ENCODE measurements at regions not wholly inside any gene's neighbourhood (a gene's known extent, or its start where the extent isn't known, plus 50 kb on each side); places are given as distances from the start of the nearest gene placed in this dataset.

- in situ Hi-C loops (cut with MboI; ENCODE audit: low pct_unique_long_range_greater_than_20kb, low sequenced_read_pairs, unreplicated experiment): no loop called here
- TF ChIP-seq CTCF (IDR thresholded peaks at IDR 0.05; ENCODE audit: extremely low read depth, insufficient read depth, missing control alignments): no peak
- DNase-seq (ENCODE audit: low spot score): no peak
These were observed 402.9 kb downstream of the ZSWIM6 start for GRCh38 chr5:61734966-61735365.

- no peak for TF ChIP-seq CTCF (IDR thresholded peaks at IDR 0.05; ENCODE audit: extremely low read depth, insufficient read depth, missing control alignments)
- DNase-seq (ENCODE audit: low spot score): no peak
- in situ Hi-C loops (cut with MboI; ENCODE audit: low pct_unique_long_range_greater_than_20kb, low sequenced_read_pairs, unreplicated experiment): no loop called here
These were observed 403.5 kb downstream of the ZSWIM6 start for GRCh38 chr5:61735531-61735930.

- DNase-seq (ENCODE audit: low spot score): no peak
- in situ Hi-C loops (cut with MboI; ENCODE audit: low pct_unique_long_range_greater_than_20kb, low sequenced_read_pairs, unreplicated experiment): no loop called here
- TF ChIP-seq CTCF (IDR thresholded peaks at IDR 0.05; ENCODE audit: extremely low read depth, insufficient read depth, missing control alignments): no peak
These were observed 403.9 kb downstream of the ZSWIM6 start for GRCh38 chr5:61735995-61736394.

- in situ Hi-C loops (cut with MboI; ENCODE audit: low pct_unique_long_range_greater_than_20kb, low sequenced_read_pairs, unreplicated experiment): no loop called here
These were observed 405.4 kb downstream of the ZSWIM6 start for GRCh38 chr5:61737301-61737963.

GRCh38 chr5:61737964-61738340, 405.9 kb downstream of the ZSWIM6 start:
- DNase-seq (ENCODE audit: low spot score): no peak
- in situ Hi-C loops (cut with MboI; ENCODE audit: low pct_unique_long_range_greater_than_20kb, low sequenced_read_pairs, unreplicated experiment): no loop called here
- TF ChIP-seq CTCF (IDR thresholded peaks at IDR 0.05; ENCODE audit: extremely low read depth, insufficient read depth, missing control alignments): no peak

More at GRCh38 chr5:61737301-61737963, 405.4 kb downstream of the ZSWIM6 start:
- no peak for DNase-seq (ENCODE audit: low spot score)
- no peak for TF ChIP-seq CTCF (IDR thresholded peaks at IDR 0.05; ENCODE audit: extremely low read depth, insufficient read depth, missing control alignments)

- TF ChIP-seq CTCF (IDR thresholded peaks at IDR 0.05; ENCODE audit: extremely low read depth, insufficient read depth, missing control alignments): no peak
- DNase-seq (ENCODE audit: low spot score): no peak
- in situ Hi-C loops (cut with MboI; ENCODE audit: low pct_unique_long_range_greater_than_20kb, low sequenced_read_pairs, unreplicated experiment): no loop called here
These were observed 406.4 kb downstream of the ZSWIM6 start for GRCh38 chr5:61738446-61738845.

All from GM13977 (cell line).